ENCODE measurements at regions not wholly inside any gene's neighbourhood (a gene's known extent, or its start where the extent isn't known, plus 50 kb on each side); places are given as distances from the start of the nearest gene placed in this dataset.

DNA sequence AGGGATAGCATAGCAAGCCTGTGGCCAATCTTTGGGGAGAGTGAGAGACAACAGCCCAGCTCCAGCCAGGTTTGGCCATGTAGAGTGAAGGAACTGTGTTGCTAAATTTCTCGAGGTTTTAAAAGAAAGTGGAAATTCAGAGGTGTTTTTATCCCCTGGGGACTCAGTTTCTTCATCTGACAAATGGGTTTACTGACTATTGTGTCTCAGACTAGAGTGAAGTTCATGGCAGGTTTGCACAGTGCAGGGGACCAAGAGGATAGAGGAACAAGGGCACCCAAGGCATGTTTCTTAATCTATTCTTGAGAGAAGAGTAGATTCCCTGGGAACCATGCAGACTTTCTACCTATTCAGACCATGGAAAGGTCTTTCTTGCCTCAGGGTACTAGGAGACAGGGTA, 555.8 kb upstream of the C16orf82 start:
- no peak for TF ChIP-seq YY1 (IDR thresholded peaks at IDR 0.05; ENCODE audit: insufficient read depth, insufficient read length)
- TF ChIP-seq ZNF274 (IDR thresholded peaks at IDR 0.05; ENCODE audit: low read depth, low read length), result no peak

Data from NT2/D1 (cell line).